Panc1 (cell line): ENCODE measurements at regions not wholly inside any gene's neighbourhood (a gene's known extent, or its start where the extent isn't known, plus 50 kb on each side); places are given as distances from the start of the nearest gene placed in this dataset.

Experiments
- ATAC-seq: fragments of 200-7000 bp; cut with Tn5 transposase; 2 replicates; pipeline ENCODE4 v1.9.1; 2020; ENCODE audit warnings: mild to moderate bottlenecking, moderate library complexity
- BruUV-seq: library from RNA; stranded (reverse); fragments of 400-500 nt; replicated peaks from 2 replicates; lab custom pipeline; 2021; lab: Mats Ljungman, UMichigan
- CTCF ChIA-PET: fragments of 300-600 bp; sonication (Branson Sonifier 250); formaldehyde crosslinking; loops from one replicate; lab custom pipeline; 2022; ENCODE audit warnings: antibody characterized with exemption; lab: Charles Lee
- POLR2A ChIA-PET: fragments of 300-600 bp; sonication (Branson Sonifier 250); formaldehyde crosslinking; loops from one replicate; lab custom pipeline; 2022; ENCODE audit warnings: antibody characterized with exemption; lab: Charles Lee
- DNase-seq: peaks from one replicate; pipeline ENCODE4 v3.0.0-alpha.2; 2010; ENCODE audit warnings: low read depth, low spot score
- H3K27ac ChIP-seq: 2 replicates; pipeline ENCODE4 v1.5.1; 2011; ENCODE audit warnings: mild to moderate bottlenecking, low read length, inconsistent platforms
- H3K27me3 ChIP-seq: fragments of 200-500 bp; sonication (Bioruptor generic); 2 replicates; pipeline ENCODE4 v1.6.0; 2014; ENCODE audit warnings: low read length, inconsistent platforms; ENCODE audit not compliant: control insufficient read depth, insufficient read depth
- H3K36me3 ChIP-seq: fragments of 200-500 bp; sonication (Bioruptor generic); 2 replicates; pipeline ENCODE4 v1.5.1; 2014; ENCODE audit warnings: inconsistent platforms, mild to moderate bottlenecking, low read length, moderate library complexity; ENCODE audit not compliant: control insufficient read depth, insufficient read depth
- H3K4me1 ChIP-seq: 2 replicates; pipeline ENCODE4 v1.5.1; 2011; ENCODE audit warnings: inconsistent platforms, mild to moderate bottlenecking, low read length, moderate library complexity; ENCODE audit not compliant: control insufficient read depth, insufficient read depth
- H3K4me3 ChIP-seq, 2 experiments: 2 replicates each; pipeline ENCODE4 v1.5.1; 2011 to 2012; ENCODE audit warnings: low read depth in 2 of 2, low read length in 2 of 2, mild to moderate bottlenecking in 2 of 2, inconsistent platforms in 1 of 2, moderate library complexity in 1 of 2
- H3K9me3 ChIP-seq: fragments of 200-500 bp; sonication (Bioruptor generic); 2 replicates; pipeline ENCODE4 v1.5.1; 2014; ENCODE audit warnings: low read depth, mild to moderate bottlenecking, inconsistent platforms, low read length, moderate library complexity; ENCODE audit not compliant: control insufficient read depth, insufficient read depth
- POLR2AphosphoS5 ChIP-seq: IDR thresholded peaks from 2 replicates; pipeline ENCODE4 v1.6.1; 2012; ENCODE audit warnings: mild to moderate bottlenecking, low read depth, low read length, moderate library complexity
- SIN3A ChIP-seq: IDR thresholded peaks from 2 replicates; pipeline ENCODE4 v1.6.1; 2012; ENCODE audit warnings: low read depth, mild to moderate bottlenecking, low read length, moderate library complexity, borderline replicate concordance; ENCODE audit not compliant: insufficient read depth
- TCF7L2 ChIP-seq: IDR thresholded peaks from 2 replicates; pipeline ENCODE4 v1.6.1; 2011; ENCODE audit warnings: mild to moderate bottlenecking, low read depth, low read length, inconsistent platforms
- in situ Hi-C: cut with HindIII; loops from 2 replicates; pipeline ENCODE4 v1.10.0; 2016; ENCODE audit warnings: low sequenced_read_pairs, low pct_unique_long_range_greater_than_20kb
- intact Hi-C: fragments of 100-400 bp; cut with micrococcal nuclease; formaldehyde crosslinking; loops from one replicate; pipeline ENCODE4 v1.10.0; 2022; ENCODE audit not compliant: unreplicated experiment
- TF ChIP-seq, protein P1 (sequence below), 2 experiments: IDR thresholded peaks; 2 replicates each; pipeline ENCODE4 v1.6.1; 2011 to 2012; ENCODE audit warnings: low read depth in 2 of 2, control low read depth in 1 of 2, low read length in 1 of 2, mild to moderate bottlenecking in 1 of 2, moderate library complexity in 1 of 2; ENCODE audit not compliant: insufficient read depth in 1 of 2
- TF ChIP-seq, protein P2 (sequence below): fragments of 450-650 bp; IDR thresholded peaks from 2 replicates; pipeline ENCODE4 v1.5.1; 2017; ENCODE audit warnings: mild to moderate bottlenecking

GRCh38 chr12:28844718-28845117, 304.4 kb upstream of the FAR2 start:
- Histone ChIP-seq H3K4me1 (no peaks in the 10 kb centered on the region), H3K27ac (no peak overlapping the region), H3K27me3 (no peaks in the 10 kb centered on the region), H3K4me3 (no peak overlapping the region), H3K36me3 (no peaks in the 10 kb centered on the region), H3K9me3 (0 out of 2 replicates have a peak, but pooled peaks cover 3% of the 10 kb centered on the region)
- in situ Hi-C loops = no loop called here
- ChIA-PET CTCF (no interaction called here), POLR2A (no interaction called here)
- intact Hi-C loops = no loop called here
- ATAC-seq (no peak), DNase-seq (no peak)
- TF ChIP-seq, protein P1, sequence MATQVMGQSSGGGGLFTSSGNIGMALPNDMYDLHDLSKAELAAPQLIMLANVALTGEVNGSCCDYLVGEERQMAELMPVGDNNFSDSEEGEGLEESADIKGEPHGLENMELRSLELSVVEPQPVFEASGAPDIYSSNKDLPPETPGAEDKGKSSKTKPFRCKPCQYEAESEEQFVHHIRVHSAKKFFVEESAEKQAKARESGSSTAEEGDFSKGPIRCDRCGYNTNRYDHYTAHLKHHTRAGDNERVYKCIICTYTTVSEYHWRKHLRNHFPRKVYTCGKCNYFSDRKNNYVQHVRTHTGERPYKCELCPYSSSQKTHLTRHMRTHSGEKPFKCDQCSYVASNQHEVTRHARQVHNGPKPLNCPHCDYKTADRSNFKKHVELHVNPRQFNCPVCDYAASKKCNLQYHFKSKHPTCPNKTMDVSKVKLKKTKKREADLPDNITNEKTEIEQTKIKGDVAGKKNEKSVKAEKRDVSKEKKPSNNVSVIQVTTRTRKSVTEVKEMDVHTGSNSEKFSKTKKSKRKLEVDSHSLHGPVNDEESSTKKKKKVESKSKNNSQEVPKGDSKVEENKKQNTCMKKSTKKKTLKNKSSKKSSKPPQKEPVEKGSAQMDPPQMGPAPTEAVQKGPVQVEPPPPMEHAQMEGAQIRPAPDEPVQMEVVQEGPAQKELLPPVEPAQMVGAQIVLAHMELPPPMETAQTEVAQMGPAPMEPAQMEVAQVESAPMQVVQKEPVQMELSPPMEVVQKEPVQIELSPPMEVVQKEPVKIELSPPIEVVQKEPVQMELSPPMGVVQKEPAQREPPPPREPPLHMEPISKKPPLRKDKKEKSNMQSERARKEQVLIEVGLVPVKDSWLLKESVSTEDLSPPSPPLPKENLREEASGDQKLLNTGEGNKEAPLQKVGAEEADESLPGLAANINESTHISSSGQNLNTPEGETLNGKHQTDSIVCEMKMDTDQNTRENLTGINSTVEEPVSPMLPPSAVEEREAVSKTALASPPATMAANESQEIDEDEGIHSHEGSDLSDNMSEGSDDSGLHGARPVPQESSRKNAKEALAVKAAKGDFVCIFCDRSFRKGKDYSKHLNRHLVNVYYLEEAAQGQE (IDR thresholded peaks at IDR 0.05; ENCODE audit: insufficient read depth in 1 of 2, low read depth in 2 of 2, low read length in 1 of 2) = no peak
- TF ChIP-seq POLR2AphosphoS5 (no peak), TCF7L2 (no peak)
- TF ChIP-seq, protein P2, sequence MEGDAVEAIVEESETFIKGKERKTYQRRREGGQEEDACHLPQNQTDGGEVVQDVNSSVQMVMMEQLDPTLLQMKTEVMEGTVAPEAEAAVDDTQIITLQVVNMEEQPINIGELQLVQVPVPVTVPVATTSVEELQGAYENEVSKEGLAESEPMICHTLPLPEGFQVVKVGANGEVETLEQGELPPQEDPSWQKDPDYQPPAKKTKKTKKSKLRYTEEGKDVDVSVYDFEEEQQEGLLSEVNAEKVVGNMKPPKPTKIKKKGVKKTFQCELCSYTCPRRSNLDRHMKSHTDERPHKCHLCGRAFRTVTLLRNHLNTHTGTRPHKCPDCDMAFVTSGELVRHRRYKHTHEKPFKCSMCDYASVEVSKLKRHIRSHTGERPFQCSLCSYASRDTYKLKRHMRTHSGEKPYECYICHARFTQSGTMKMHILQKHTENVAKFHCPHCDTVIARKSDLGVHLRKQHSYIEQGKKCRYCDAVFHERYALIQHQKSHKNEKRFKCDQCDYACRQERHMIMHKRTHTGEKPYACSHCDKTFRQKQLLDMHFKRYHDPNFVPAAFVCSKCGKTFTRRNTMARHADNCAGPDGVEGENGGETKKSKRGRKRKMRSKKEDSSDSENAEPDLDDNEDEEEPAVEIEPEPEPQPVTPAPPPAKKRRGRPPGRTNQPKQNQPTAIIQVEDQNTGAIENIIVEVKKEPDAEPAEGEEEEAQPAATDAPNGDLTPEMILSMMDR = no peak
- no TSS peak for BruUV-seq

- Histone ChIP-seq H3K4me1 (no peaks in the 10 kb centered on the region), H3K4me3 (no peak overlapping the region), H3K9me3 (0 out of 2 replicates have a peak, but pooled peaks cover 3% of the 10 kb centered on the region), H3K27me3 (no peaks in the 10 kb centered on the region), H3K27ac (no peak overlapping the region), H3K36me3 (no peaks in the 10 kb centered on the region)
- no peak for TF ChIP-seq TCF7L2
- in situ Hi-C loops = no loop called here
- ATAC-seq (no peak), DNase-seq (no peak)
- CTCF ChIA-PET = no interaction called here
- BruUV-seq = no TSS peak
- intact Hi-C loops = no loop called here
- POLR2A ChIA-PET = no interaction called here
Observed at GRCh38 chr12:28851781-28852180, 297.3 kb upstream of the FAR2 start.

DNA sequence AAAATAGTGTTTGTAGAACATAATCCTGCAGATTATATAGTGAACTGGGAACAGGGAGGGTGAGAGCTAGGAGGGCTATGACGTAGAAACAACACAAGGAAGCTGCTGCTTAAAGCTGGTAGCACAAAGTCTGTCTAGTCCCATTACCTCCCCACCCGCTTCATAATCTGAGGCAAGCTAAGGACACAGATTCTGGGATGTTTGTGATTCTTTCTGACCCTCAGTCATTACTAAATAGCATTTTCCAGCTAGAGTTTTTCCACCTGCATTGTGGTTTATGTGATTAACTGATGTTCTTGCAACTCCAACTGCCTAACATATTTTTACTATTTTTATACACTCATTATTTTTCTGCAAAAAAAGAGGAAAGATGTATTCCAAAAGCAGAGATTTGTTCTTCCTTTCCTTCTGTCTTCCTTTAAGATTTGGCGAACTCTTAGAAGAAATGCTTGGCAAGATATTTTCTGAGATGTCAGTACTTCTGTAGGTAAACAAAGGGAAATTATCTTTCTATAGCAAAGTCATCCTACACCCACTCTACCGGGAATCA, 293.2 kb upstream of the FAR2 start:
- no TSS peak for BruUV-seq
- H3K36me3 ChIP-seq = no peaks in the 10 kb centered on the region
- POLR2A ChIA-PET = no interaction called here
- H3K4me3 ChIP-seq = no peak overlapping the region
- TF ChIP-seq TCF7L2 (no peak), POLR2AphosphoS5 (no peak), SIN3A (no peak)
- TF ChIP-seq, protein P2 = no peak
- TF ChIP-seq, protein P1 (IDR thresholded peaks at IDR 0.05; ENCODE audit: insufficient read depth in 1 of 2, low read depth in 2 of 2, low read length in 1 of 2) = no peak
- H3K4me1 ChIP-seq = no peaks in the 10 kb centered on the region
- H3K27ac ChIP-seq = no peak overlapping the region
- no peaks in the 10 kb centered on the region; the same call in 1 of the 2 replicates for H3K9me3 ChIP-seq
- in situ Hi-C loops = no loop called here
- CTCF ChIA-PET = no interaction called here
- ATAC-seq = no peak
- no peaks in the 10 kb centered on the region; the same call in 1 of the 2 replicates for H3K27me3 ChIP-seq
- intact Hi-C loops = no loop called here
- no peak for DNase-seq
